Fibroblast of the conjunctiva (primary cell): ENCODE measurements at regions not wholly inside any gene's neighbourhood (a gene's known extent, or its start where the extent isn't known, plus 50 kb on each side); places are given as distances from the start of the nearest gene placed in this dataset.
"Not testable (repeated sequence)": the region's sequence is repeated elsewhere in the genome, so short reads cannot be mapped to it uniquely, and the experiment has no call there.

Experiments
- DNase-seq: peaks from one replicate; pipeline ENCODE4 v3.0.0-alpha.2; 2010; ENCODE audit warnings: low read depth

DNA sequence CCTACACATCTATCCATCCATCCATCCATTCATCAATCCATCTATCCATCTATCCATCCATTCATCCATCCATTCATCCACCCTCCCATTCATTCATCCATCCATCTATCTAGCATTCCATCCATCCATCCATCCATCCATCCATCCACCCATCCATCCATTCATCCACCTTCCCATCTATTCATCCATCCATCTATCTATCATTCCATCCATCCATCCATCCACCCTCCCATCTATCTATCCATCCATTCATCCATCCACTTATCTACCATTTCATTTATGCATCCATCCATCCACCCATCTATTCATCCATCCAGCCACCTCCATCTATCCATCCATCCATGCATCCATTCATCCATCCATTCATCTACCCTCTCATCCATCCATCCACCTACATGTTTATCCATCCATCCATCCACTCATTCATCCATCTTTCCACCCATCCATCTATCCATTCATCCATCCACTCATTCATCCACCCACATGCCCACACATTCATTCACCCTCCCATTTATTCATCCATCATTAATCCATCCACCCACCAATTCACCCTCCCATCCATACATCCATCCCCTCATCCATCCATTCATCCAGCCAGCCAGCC, 258.5 kb downstream of the CRLF2 start:
- no peak for DNase-seq

DNA sequence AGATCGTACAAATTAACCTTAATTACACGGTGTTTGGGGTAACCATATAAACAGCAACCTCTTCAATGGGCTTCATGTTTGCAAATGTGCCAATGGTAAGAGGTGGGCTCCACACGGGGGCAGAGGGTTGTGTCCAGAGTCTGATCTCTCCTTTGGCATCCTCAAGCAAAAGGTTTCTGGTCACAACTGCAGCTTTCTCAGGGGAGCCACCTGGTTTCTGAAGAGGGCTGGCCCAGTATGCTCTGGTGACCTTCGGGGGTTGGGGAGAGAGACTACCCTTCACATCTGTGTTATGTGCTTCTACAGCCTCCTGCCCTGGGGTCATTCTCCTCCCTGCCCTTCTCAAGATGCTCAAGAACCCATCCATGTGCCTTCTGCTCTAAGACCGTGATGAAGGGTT, 259.6 kb downstream of the CRLF2 start:
- no peak for DNase-seq

DNA sequence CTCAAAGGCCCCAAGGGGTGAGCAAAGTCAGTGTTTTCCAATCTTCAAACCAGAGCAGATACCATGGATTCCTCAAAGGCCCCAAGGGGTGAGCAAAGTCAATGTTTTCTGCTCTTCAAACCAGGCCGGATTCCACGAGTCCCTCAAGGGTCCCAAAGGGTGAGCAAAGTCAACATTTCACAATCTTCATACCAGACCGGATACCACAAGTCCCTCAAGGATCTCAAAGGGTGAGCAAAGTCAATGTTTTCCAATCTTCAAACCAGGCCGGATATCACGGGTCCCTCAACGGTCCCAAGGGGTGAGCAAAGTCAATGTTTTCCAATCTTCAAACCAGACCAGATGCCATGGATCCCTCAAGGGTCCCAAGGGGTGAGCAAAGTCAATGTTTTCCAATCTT, 265.2 kb downstream of the CRLF2 start:
- not testable (repeated sequence) for DNase-seq

DNA sequence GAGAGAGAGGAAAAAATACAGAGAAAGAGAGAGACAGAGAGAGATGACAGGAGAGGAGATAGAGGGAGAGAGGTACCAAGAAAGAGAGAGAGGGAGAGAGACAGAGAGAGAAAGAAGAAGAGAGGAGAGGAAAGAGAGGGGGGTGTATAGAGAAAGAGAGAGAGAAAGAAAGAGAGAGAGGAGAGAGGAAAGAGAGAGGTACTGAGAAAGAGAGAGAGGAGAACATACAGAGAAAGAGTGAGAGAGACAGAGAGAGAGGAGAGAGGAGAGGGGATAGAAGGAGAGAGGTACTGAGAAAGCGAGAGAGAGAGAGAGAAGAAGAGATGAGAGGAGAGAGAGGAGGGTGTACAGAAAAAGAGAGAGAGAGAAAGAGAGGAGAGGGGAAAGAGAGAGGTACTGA, 269.4 kb downstream of the CRLF2 start:
- DNase-seq, result no peak

DNA sequence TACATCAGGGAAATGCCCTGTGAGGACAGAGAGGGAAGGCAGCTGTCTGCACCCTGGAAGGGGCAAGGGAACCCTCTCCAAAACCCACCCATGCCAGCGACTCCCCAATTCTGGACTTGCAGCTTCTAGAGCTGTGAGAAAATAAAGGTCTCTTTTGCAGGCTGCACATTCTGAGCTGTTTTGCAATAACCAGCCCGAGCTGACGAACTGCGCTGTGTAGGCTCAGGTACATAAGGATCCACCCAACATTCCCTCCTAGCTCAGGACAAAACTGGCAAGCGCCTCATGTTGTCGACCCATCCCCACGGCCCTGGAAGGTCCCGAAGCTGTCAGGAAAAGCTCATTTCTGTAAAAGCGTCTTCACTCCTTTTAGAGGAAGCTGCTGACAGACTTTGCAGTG, 271.8 kb downstream of the CRLF2 start:
- DNase-seq, result no peak

DNA sequence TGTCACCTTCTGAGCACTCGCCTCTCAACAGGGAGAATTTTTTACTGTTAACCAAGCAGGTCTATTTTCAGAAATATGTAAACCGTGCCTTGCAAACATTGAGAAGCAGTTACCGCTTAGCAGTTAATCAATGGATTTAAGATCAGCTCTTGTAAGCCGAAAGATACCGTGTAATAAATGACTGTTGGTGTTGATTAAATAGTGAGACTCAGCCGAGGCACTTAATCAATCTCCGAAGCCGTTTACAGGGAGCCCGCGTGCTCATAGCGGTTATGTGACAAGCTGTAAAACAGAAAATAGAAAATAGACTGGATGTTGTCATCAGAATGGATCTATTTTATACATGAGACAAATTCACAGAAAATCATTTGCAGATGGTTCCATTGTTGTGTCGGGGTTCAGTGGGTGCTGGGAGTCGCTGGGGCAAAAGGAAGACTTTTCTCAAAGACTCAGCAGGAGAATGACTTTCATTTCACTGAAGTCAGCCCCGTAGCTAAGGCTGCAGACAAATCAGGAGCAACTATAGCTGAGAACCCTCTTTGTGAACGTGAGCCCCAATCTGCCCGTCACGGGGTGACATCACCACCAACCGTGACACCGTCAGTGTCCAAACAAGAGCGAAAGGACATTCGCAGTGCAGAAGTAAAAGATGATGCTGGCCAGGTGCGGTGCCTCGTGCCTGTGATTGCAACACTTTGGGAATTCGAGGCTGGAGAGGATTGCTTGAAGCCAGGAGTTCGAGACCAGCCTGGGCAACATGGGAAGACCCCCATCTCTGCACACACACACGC, 275.3 kb downstream of the CRLF2 start:
- no peak for DNase-seq

DNA sequence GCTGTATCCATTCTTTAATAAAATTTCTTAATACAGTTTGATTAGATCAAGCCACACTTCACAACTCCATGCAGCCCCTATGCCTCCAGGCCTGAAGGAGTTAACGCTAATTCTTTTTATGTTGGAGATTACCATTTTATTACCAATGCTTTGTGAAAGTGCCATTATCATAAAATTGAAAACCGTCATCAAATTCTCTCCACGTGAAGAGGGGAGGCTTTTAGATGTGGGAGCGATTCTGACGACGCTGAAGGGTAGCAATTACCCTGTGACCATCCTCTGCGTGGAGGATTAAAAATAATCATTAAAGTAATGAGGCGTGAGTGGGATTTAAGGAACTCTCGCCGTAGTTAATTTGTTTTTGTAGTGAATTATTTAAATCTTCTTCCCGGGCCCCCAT, 278.8 kb downstream of the CRLF2 start:
- DNase-seq, result no peak

DNA sequence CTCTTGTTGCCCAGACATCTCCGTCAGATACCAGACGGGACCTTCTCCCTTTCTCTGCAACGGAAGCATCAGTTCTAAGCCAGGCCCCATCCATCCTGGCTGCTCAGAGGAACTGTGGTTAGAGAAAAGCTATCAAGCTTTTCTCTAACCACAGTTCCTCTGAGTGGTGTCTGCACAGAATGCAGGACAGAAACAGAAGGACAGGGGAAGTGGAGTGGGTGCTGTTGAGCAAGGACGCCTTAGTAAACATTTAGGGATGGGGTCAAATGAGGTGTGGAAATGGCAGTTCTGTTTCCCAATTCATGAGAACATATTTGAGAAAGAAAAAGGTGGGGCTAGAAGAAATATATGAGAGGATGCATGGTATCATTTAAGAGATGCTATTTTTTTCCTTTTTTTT, 283.8 kb downstream of the CRLF2 start:
- DNase-seq, result no peak

DNA sequence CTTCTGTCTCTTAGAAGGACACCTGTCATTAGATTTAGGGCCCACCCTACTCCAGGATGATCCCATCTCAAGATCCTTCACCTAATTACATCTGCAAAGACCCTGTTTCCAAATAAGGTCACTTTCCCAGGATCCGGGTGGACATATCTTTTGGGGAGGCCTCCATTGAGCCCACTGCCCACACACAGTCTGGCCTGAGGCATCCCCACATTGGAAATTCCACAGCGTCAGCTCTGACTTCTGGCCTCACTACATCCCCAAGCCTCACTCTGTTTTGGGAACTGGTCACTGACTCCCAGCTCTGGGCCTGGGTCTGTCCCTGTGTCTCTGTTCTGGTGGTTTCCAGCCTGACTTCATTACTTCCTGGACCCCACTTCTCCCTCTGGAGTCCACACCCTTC, 285.5 kb downstream of the CRLF2 start:
- DNase-seq, result no peak

DNA sequence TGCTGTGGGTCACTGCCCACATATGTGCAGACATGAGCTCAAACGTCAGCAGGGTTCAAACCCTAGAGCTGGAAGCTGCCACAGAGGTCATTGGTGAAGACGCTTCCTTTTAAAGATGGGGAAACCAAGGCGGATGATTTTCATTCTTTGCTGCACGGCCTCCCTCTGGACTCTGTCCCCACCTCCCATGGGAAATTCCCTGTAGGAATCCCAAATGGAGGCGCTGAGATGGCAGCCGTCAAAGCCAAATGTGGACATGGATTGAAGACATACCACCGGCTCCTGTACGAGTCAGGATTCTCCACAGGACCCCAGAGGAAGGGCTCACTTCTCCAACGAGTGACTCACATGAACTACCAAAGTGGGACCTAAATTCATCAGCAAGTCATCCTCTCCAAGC, 286.4 kb downstream of the CRLF2 start:
- DNase-seq, result no peak

DNA sequence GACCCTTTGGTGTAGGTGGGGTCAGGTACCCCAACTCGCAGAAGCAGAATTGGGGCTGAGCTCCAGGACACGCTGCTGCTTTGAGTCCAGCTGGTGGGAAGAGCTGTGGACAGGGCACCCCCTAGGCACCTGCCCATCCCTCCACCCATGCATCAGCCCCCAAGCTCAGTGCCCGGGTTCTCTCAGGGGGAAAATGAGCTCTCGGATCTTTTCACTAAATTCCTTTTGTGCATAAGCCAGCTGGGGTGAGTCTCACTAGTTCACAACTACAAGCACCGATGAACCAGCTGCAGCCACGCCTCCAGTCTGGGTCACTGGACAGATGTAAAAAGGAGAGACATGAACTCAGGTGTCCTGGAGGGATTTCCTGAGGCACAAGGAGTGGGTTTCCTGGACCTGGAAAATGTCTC, 286.8 kb downstream of the CRLF2 start:
- no peak for DNase-seq

DNA sequence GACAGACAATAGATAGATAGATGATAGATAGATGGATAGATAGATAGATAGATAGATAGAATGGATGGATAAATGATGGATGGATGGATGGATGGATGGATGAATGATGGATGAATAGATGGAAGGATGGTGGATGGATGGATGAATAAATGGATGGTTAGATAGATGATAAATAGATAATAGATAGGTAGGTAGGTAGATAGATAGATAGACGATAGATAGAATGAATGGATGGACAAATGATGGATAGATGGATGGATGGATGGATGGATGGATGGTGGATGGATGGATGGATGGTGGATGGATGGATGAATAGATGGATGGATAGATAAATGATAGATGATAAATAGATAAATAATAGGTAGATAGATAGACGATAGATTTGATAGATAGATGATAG, 287.4 kb downstream of the CRLF2 start:
- no peak for DNase-seq

DNA sequence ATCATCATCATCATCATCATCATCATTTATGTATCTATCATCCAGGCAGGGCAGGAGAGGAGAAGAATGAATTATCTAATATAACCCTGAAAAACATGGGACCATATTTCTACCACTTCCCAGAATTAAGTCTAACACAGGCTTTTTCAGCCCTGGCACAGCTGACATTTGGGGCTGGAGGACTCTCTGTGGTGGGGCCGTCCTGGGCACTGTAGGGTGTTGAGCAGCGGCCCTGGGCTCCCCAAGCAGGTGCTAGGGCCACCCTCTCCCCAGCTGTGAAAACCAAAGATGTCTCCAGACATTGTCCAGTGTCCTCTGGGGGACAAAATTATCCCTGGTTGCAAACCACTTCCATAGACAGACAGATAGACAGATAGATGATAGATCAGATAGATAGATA, 288.4 kb downstream of the CRLF2 start:
- no peak for DNase-seq

DNA sequence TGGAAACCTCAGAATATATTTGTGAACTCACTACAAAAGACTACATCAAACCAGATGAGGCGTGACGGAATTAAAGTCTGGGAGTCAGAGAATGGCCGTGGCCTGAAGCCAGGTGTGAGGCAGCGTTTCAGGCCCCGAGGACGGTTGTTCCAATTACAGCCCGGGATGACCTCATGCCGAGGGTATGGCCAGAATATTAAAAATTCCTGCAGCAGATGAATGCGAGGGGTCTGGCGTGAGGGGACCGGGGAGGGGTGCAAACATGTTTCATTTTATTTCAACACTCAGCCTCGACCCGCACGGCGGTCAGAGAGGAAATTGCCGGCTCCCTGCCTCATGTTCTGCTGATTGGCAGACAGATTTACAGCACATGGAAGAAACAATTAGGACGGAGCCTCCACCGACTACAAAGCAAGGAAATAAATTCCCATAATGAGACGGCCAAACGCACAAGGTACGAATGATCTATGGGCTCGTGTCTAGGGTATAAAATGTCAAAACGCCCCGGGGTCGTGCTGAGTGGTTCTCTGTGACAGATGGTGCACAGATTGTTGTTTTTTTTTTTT, 289.7 kb downstream of the SHOX start:
- peak; percentile 38 for DNase-seq

DNA sequence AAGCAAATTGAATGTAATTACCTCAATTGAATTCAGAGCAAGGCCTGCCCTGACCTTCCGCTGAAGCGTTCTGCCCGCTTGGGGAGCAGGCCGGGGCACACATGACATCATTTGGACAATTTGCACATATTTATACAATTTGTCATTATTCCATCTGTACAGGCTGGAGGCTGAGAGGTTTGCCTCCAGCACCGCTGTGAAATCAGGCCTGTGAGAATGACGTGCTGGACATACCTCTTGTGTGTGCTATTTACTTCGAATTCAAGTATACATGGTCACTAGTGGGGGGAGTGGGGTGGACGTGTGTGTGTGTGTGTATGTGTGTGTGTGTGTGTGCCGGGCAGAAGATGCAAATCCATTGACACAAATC, 285.6 kb downstream of the SHOX start:
- no peak for DNase-seq

DNA sequence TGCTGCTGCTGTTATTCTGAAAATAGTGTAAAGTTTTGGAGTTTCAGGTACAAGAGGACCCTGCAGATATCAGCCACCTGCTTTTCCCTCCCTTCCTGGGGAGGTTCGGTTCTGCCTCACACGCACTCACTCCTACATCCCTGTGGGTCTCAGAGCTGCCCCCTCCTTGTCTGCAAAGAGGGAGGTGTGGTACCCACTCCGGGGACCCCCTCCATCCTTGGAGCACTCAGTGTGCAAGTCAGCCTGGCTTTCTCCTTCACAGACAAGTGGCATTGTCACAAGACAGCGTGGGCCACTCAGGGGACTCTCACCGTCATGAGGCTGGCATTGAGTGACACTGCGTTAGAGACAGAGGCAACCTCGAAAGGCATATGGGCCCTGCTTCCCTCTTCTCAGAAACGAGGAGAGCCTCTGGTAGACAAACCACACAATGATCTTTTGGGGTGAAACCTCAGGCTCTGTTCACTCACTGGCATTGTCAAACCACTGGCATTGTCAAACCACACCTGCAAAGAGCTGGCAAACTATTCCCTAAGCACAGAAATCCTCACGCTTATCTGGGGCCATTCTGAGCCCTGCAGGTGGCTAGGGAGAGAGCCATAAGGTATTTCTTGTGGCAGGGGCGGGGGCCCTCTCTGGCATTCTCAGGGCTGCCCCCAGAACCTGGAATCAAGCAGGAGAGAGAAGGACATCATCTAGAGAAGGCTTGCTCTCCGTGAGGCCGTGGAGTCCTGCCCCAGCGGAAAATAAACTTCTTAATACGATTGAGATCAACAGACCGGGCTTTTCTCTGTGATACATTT, 285.0 kb downstream of the SHOX start:
- no peak for DNase-seq

DNA sequence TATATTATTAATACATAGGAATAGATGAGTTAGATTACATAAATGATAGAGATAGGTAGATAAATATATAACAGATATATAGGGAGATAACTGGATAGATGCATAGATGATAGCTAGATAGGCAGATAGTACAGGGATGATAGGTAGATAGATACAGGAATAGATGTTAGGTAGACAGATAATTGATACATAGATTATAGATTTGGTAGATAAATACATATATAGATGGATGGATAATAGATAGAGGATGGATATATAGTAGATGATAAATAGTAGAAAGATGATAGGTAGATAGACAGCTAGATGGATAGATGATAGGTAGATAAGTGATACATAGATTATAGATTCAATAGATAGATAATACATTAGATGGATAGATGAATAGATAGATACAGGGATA, 283.6 kb downstream of the SHOX start:
- DNase-seq, result no peak

DNA sequence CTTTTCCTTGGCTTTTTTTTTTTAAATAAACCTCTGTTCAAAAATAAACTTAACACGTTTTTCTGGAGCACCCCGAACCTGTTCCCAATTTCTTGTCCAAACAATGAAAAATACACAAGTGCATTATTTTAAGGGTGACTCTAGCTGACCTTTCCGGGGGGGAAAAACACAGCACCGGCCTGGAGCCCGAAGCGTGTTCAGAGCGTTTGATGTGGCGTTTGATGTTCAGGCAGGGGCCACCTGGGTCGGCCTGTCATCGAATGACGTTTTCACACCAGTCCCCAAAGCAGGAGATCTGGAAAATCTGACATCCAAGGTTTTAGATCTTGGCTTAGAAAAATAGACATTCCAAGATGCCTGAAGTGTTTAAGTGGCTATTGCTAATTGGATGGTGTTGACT, 282.1 kb downstream of the SHOX start:
- no peak for DNase-seq

DNA sequence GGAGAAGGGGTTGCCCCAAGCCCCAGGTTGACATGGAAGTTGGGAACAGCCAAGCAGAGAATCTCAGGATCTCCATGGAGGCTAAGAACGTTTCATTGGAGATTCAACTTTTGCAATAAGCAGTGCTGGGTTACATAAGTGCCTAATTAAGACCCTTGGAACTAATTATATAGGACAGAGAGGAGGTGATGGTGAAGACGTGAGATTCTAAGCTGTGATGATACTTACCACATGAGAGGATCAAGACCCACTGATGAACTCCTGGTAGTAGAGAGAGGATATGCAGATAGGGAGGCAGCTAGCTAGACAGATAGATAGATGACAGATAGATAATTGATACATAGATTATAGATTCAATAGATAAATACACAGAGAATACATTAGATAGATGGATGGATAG, 278.5 kb downstream of the SHOX start:
- DNase-seq, result not testable (repeated sequence)

DNA sequence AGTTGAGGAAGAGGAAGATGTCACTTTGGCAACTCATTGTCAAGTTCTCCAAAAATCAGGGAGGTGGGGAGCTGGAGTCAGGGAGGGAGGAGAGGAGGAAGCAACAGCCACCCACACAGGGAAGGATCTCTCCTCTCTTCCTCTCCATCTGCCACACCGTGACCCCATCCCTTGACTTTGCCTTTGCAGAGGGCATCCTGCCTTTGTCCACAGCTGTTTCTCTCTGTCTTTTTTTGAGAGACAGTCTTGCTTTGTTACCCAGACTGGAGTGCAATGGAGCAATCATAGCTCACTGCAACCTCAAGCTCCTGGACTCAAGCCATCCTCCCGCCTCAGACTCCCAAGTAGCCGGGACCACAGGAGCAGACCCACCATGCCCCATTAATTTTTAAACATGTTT, 276.0 kb downstream of the SHOX start:
- DNase-seq, result no peak

DNA sequence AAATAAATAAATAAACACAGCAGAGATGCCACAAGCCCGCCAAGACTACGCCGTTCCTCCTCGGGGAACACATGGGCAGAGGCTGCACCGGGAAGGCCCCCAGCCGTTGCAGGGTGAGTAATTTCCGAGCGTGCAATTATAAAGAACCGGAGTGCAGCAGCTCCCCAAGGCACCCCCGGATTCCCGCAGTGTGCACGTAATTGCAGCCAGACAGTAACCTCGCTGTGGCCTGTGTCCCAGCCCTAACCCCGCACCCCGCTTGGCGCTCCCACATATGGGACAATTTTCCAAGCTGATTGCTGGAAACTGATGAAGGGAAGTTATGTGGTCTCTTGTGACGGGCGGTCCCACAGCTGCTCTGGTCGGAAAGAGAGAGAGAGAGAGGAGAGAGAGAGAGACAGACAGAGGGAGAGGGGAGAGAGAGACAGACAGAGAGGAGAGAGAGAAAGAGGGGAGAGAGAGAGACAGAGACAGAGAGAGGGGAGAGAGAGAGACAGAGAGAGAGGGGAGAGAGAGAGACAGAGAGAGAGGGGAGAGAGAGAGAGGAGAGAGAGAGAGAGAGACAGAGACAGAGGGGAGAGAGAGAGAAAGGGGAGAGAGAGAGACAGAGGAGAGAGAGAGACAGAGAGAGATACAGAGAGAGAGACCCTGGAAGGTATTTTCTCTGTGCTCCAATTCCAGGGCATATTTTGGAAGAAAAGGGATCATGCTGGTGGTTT, 275.4 kb downstream of the SHOX start:
- no peak for DNase-seq

DNA sequence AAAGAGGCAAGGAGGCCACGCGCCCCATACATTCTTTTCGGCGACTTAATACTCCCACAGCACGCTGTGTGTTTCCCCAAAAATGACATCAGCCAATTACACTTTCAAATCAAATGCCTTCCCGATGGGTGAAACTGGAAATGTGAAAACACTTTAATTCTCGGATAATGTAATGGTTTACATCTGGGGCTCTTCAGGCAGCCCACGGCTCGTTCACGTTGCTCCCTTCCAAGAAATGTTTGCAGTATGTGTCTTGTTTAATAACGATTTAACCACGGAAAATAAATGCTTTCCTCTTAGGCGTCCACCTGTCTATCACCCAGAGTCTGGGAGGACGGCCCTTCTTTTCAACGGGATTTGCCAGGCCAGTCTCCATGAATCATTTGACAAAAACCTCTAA, 272.5 kb downstream of the SHOX start:
- no peak for DNase-seq
